GM23338 (cell line): ENCODE measurements at regions not wholly inside any gene's neighbourhood (a gene's known extent, or its start where the extent isn't known, plus 50 kb on each side); places are given as distances from the start of the nearest gene placed in this dataset.

ENCODE experiments used
- TF ChIP-seq, protein P1 (sequence below), 2 experiments: fragments of 200-600 bp in 1 of 2; sonication (generic) in 1 of 2; conservative IDR thresholded peaks; 2 replicates each; pipeline versions ENCODE4 v1.5.1 to v1.6.1; 2016 to 2017; ENCODE audit warnings: antibody characterized with exemption in 2 of 2, low read depth in 2 of 2, mild to moderate bottlenecking in 2 of 2, moderate library complexity in 1 of 2
- TF ChIP-seq, protein P2 (sequence below): fragments of 250-450 bp; sonication (Bioruptor Pico); IDR thresholded peaks from 2 replicates; pipeline ENCODE4 v1.5.0; 2020; ENCODE audit warnings: mild to moderate bottlenecking, moderate library complexity

DNA sequence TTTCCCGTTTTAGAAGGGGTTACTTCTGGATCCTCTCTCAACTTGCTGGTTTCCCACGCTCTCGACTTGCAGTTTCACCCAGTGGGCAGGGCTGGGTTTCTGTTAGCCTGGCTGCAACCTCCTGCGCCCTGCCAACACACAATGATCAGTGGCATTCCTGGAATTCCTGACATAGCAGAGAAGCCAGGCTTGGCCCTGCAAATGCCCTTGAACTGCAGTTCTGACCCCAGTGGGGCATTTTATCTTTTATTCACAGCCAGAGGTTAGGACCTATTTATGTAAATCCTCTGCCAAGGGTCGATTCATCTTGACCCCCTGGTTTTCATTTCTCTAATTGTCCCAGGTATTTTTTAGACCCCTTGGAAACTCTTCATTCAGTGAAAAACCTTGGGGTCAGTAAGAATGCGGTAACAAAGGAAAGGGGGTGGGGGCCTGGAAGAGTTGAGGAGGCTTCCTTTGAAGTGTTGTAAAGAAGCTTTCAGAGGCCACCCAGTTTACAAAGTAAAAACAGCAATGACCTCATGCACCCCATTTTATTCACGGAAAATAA is 217.6 kb downstream of the ZNF674 start:
- TF ChIP-seq, protein P1, sequence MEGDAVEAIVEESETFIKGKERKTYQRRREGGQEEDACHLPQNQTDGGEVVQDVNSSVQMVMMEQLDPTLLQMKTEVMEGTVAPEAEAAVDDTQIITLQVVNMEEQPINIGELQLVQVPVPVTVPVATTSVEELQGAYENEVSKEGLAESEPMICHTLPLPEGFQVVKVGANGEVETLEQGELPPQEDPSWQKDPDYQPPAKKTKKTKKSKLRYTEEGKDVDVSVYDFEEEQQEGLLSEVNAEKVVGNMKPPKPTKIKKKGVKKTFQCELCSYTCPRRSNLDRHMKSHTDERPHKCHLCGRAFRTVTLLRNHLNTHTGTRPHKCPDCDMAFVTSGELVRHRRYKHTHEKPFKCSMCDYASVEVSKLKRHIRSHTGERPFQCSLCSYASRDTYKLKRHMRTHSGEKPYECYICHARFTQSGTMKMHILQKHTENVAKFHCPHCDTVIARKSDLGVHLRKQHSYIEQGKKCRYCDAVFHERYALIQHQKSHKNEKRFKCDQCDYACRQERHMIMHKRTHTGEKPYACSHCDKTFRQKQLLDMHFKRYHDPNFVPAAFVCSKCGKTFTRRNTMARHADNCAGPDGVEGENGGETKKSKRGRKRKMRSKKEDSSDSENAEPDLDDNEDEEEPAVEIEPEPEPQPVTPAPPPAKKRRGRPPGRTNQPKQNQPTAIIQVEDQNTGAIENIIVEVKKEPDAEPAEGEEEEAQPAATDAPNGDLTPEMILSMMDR (conservative IDR thresholded peaks at IDR 0.05; ENCODE audit: low read depth in 2 of 2), result no peak
- TF ChIP-seq, protein P2, sequence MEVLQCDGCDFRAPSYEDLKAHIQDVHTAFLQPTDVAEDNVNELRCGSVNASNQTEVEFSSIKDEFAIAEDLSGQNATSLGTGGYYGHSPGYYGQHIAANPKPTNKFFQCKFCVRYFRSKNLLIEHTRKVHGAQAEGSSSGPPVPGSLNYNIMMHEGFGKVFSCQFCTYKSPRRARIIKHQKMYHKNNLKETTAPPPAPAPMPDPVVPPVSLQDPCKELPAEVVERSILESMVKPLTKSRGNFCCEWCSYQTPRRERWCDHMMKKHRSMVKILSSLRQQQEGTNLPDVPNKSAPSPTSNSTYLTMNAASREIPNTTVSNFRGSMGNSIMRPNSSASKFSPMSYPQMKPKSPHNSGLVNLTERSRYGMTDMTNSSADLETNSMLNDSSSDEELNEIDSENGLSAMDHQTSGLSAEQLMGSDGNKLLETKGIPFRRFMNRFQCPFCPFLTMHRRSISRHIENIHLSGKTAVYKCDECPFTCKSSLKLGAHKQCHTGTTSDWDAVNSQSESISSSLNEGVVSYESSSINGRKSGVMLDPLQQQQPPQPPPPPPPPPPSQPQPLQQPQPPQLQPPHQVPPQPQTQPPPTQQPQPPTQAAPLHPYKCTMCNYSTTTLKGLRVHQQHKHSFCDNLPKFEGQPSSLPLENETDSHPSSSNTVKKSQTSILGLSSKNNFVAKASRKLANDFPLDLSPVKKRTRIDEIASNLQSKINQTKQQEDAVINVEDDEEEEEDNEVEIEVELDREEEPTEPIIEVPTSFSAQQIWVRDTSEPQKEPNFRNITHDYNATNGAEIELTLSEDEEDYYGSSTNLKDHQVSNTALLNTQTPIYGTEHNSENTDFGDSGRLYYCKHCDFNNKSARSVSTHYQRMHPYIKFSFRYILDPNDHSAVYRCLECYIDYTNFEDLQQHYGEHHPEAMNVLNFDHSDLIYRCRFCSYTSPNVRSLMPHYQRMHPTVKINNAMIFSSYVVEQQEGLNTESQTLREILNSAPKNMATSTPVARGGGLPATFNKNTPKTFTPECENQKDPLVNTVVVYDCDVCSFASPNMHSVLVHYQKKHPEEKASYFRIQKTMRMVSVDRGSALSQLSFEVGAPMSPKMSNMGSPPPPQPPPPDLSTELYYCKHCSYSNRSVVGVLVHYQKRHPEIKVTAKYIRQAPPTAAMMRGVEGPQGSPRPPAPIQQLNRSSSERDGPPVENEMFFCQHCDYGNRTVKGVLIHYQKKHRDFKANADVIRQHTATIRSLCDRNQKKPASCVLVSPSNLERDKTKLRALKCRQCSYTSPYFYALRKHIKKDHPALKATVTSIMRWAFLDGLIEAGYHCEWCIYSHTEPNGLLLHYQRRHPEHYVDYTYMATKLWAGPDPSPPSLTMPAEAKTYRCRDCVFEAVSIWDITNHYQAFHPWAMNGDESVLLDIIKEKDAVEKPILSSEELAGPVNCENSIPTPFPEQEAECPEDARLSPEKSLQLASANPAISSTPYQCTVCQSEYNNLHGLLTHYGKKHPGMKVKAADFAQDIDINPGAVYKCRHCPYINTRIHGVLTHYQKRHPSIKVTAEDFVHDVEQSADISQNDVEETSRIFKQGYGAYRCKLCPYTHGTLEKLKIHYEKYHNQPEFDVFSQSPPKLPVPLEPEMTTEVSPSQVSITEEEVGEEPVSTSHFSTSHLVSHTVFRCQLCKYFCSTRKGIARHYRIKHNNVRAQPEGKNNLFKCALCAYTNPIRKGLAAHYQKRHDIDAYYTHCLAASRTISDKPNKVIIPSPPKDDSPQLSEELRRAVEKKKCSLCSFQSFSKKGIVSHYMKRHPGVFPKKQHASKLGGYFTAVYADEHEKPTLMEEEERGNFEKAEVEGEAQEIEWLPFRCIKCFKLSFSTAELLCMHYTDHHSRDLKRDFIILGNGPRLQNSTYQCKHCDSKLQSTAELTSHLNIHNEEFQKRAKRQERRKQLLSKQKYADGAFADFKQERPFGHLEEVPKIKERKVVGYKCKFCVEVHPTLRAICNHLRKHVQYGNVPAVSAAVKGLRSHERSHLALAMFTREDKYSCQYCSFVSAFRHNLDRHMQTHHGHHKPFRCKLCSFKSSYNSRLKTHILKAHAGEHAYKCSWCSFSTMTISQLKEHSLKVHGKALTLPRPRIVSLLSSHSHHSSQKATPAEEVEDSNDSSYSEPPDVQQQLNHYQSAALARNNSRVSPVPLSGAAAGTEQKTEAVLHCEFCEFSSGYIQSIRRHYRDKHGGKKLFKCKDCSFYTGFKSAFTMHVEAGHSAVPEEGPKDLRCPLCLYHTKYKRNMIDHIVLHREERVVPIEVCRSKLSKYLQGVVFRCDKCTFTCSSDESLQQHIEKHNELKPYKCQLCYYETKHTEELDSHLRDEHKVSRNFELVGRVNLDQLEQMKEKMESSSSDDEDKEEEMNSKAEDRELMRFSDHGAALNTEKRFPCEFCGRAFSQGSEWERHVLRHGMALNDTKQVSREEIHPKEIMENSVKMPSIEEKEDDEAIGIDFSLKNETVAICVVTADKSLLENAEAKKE (CRISPR knock-in tag), result no peak
